Vagina (tissue), 2 donors: ENCODE measurements at regions not wholly inside any gene's neighbourhood (a gene's known extent, or its start where the extent isn't known, plus 50 kb on each side); places are given as distances from the start of the nearest gene placed in this dataset.
"Not testable (repeated sequence)": the region's sequence is repeated elsewhere in the genome, so short reads cannot be mapped to it uniquely, and the experiment has no call there.

Experiments
- DNase-seq, 2 donors: peaks; one replicate each; pipeline ENCODE4 v3.0.0-alpha.2; 2017; ENCODE audit errors: extremely low spot score in 2 of 2
- H3K27ac ChIP-seq: fragments of 200-600 bp; sonication (generic); one replicate; pipeline ENCODE4 v1.5.1; 2019
- H3K27me3 ChIP-seq: fragments of 200-600 bp; sonication (generic); one replicate; pipeline ENCODE4 v1.5.1; 2019
- H3K36me3 ChIP-seq, 2 donors: fragments of 200-600 bp; sonication (generic); one replicate each; pipeline ENCODE4 v1.5.1; 2017 to 2019
- H3K4me1 ChIP-seq: fragments of 200-600 bp; sonication (generic); one replicate; pipeline ENCODE4 v1.5.1; 2019
- H3K4me3 ChIP-seq, 2 donors: fragments of 200-600 bp; sonication (generic); 1 replicate in 1 of 2; 2 replicates in 1 of 2; pipeline ENCODE4 v1.5.1; 2016 to 2019
- H3K9me3 ChIP-seq: fragments of 200-600 bp; sonication (generic); one replicate; pipeline ENCODE4 v1.5.1; 2019
- CTCF ChIP-seq, 3 experiments: fragments of 450-650 bp in 2 of 3; fragments of 200-600 bp in 1 of 3; sonication (generic) in 1 of 3; IDR thresholded peaks; one replicate each; pipeline ENCODE4 v1.5.1; 2017 to 2019; ENCODE audit warnings: antibody characterized with exemption in 3 of 3, mild to moderate bottlenecking in 2 of 3, moderate library complexity in 2 of 3
- POLR2A ChIP-seq, 2 donors: fragments of 450-650 bp; IDR thresholded peaks; one replicate each; pipeline ENCODE4 v1.6.1; 2017; ENCODE audit warnings: antibody characterized with exemption in 2 of 2, mild to moderate bottlenecking in 2 of 2, moderate library complexity in 2 of 2
- POLR2AphosphoS5 ChIP-seq, 2 donors: sonication (generic); formaldehyde crosslinking; IDR thresholded peaks; one replicate each; pipeline ENCODE4 v1.9.0; 2017; ENCODE audit warnings: antibody characterized with exemption in 2 of 2, mild to moderate bottlenecking in 2 of 2, low read depth in 1 of 2; ENCODE audit not compliant: insufficient read depth in 1 of 2
- intact Hi-C: fragments of 100-400 bp; cut with DNase I; formaldehyde crosslinking; loops from one replicate; pipeline ENCODE4 v1.15.1; 2023

- DNase-seq, result no peak
- Histone ChIP-seq H3K9me3 (no peaks in the 10 kb centered on the region), H3K27me3 (no peaks in the 10 kb centered on the region), H3K4me1 (no peaks in the 10 kb centered on the region), H3K36me3 (no peaks in the 10 kb centered on the region), H3K27ac (no peak overlapping the region), H3K4me3 (no peak overlapping the region)
- intact Hi-C loops, result no loop called here
- TF ChIP-seq CTCF (IDR thresholded peaks at IDR 0.05) (no peak), POLR2A (IDR thresholded peaks at IDR 0.05) (no peak), POLR2AphosphoS5 (IDR thresholded peaks at IDR 0.05; ENCODE audit: insufficient read depth in 1 of 2, low read depth in 1 of 2) (no peak)
These were observed 887.0 kb downstream of the TMTC2 start for GRCh38 chr12:83573671-83574070.

GRCh38 chr12:83559650-83560049 is 872.9 kb downstream of the TMTC2 start:
- intact Hi-C loops, result no loop called here

GRCh38 chr12:83556040-83556439 is 869.3 kb downstream of the TMTC2 start:
- H3K27ac ChIP-seq, DNase-seq, H3K36me3 ChIP-seq, intact Hi-C loops, H3K4me3 ChIP-seq, H3K4me1 ChIP-seq, H3K27me3 ChIP-seq, H3K9me3 ChIP-seq: not testable (repeated sequence)

More at GRCh38 chr12:83559650-83560049, 872.9 kb downstream of the TMTC2 start:
- Histone ChIP-seq H3K4me3 (no peak overlapping the region), H3K4me1 (no peaks in the 10 kb centered on the region), H3K27ac (no peak overlapping the region), H3K27me3 (no peaks in the 10 kb centered on the region), H3K36me3 (no peaks in the 10 kb centered on the region), H3K9me3 (no peaks in the 10 kb centered on the region)
- no peak for TF ChIP-seq CTCF (IDR thresholded peaks at IDR 0.05)
- no peak for DNase-seq

GRCh38 chr12:83541446-83541845 is 854.7 kb downstream of the TMTC2 start:
- no peaks in the 10 kb centered on the region for H3K4me1 ChIP-seq
- H3K27ac ChIP-seq, result no peak overlapping the region
- TF ChIP-seq POLR2A (IDR thresholded peaks at IDR 0.05), result no peak
- no peak for TF ChIP-seq CTCF (IDR thresholded peaks at IDR 0.05)
- no peak for TF ChIP-seq POLR2AphosphoS5 (IDR thresholded peaks at IDR 0.05; ENCODE audit: insufficient read depth in 1 of 2, low read depth in 1 of 2)
- intact Hi-C loops, result no loop called here
- no peaks in the 10 kb centered on the region for H3K27me3 ChIP-seq
- no peak for DNase-seq
- H3K4me3 ChIP-seq, result no peak overlapping the region
- no peaks in the 10 kb centered on the region for H3K36me3 ChIP-seq
- no peaks in the 10 kb centered on the region for H3K9me3 ChIP-seq

- no peak for TF ChIP-seq POLR2AphosphoS5 (IDR thresholded peaks at IDR 0.05; ENCODE audit: insufficient read depth in 1 of 2, low read depth in 1 of 2)
- TF ChIP-seq POLR2A (IDR thresholded peaks at IDR 0.05), result no peak
- no peak for TF ChIP-seq CTCF (IDR thresholded peaks at IDR 0.05)
- Histone ChIP-seq H3K36me3 (no peaks in the 10 kb centered on the region), H3K4me3 (no peak overlapping the region), H3K27ac (no peak overlapping the region), H3K27me3 (no peaks in the 10 kb centered on the region), H3K9me3 (no peaks in the 10 kb centered on the region), H3K4me1 (no peaks in the 10 kb centered on the region)
- intact Hi-C loops, result no loop called here
- no peak for DNase-seq
These were observed 851.8 kb downstream of the TMTC2 start for GRCh38 chr12:83538361-83538965.
